ENCODE measurements at regions not wholly inside any gene's neighbourhood (a gene's known extent, or its start where the extent isn't known, plus 50 kb on each side); places are given as distances from the start of the nearest gene placed in this dataset.

DNA sequence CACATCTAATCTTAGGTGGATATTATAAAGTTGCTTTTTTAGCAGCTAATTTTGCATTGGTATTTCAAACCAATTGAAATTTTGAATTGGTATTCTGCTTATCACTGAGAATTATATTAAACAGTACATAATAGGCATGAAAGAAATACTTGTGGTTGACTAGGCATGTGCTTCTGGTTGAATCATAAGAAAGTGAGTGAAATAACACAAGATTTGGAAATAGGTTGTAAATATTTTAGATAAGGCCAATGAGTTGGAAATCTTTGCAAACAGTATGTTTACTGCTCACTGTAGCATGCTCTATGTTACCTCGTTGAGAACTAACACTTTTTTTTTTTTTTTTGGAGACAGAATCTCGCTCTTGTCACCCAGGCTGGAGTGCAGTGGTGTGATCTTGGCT is 66.8 kb upstream of the RFC3 start:
- no peak for DNase-seq (ENCODE audit: low spot score)

DNA sequence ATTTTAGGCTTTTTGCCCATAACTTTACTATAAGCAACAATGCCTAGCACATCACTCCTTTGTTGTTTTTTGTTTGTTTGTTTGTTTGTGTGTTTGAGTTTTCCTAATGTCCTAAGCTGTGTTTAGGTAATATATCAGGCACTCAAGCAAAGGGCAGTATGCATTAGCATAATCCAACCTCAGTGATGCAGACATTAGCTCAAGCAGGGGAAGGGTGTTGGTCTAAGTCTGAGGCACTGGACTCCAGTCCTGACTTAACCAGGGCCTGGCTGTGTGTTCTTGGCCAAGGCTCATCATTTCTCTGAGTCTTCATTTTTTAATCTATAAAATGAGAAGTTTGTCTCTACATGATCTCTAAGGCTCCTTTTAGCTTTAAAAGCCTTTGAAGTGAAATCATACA is 65.9 kb upstream of the RFC3 start:
- no peak for DNase-seq (ENCODE audit: low spot score)

DNA sequence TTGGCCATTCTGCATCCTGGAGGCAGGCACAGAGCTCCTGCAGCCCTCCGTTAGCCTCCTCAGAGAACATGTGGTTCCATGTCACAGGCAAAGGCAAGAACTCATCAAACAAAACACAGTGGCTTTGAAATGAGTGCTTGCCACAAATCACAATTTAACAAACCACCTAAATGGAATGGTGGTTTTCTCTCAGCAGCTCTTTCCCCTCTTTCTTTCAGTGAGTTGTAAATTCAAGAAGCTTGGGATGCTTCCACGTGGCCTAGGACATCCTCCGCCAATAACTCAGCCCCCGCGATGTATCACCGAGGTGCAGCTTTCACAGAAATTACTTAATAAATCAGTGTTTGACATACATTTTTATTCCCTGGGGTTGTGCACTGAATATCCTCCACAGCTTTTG is 65.4 kb upstream of the RFC3 start:
- no peak for DNase-seq (ENCODE audit: low spot score)

DNA sequence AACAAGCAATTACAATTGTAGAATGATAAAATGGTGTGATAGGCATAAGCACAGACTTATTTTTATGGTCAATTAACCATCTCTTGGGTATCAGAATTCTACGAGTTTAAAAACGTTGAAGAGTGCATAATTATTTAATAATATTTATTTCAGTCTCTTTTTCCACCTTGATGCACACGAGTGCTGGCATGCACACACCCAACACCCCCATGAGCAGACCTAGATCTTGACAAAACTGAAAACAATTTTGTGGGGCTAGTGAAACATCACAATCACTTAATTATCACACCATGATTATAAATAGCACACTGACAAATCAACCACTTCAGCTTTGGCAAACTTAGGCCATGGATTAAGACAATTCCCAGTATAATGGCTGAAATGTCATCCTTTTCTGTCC is 61.0 kb upstream of the RFC3 start:
- DNase-seq (ENCODE audit: low spot score) = no peak

DNA sequence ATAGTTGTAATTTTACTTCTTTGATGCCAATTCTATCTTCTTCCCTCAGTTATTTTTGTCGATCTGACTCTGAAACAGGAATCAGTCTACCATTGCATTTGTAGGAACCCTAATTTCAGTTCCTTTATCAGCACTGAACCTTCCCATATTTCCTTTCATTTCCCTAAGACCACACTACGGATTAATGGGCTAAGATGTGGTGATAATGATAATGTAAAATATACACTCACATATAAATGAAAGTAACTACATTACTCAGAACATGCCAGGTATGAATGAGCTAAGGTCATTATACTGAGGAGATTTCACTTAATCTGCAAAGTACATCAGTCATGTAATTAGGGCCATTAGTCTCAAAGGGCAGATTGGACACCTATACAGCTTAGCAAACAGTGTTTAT is 60.2 kb upstream of the RFC3 start:
- no peak for DNase-seq (ENCODE audit: low spot score)

DNA sequence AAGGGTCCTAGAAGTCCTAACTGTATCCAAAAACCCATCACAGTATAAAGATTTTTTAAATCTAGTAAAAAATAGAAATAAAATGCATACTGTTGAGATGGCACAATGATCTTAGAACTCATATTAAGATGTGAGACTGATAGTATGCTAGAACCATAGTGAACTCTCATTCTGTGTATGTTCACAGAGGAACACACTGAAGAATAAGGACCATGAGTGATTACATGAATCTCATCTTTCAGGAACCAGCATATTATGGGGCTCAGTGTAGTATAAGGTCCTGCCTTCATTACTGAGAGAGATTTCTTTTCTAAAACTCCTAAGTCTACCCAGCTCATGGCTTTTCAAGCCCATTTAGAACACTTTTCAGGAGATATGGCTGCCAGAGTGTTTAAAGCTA is 59.8 kb upstream of the RFC3 start:
- no peak for DNase-seq (ENCODE audit: low spot score)

DNA sequence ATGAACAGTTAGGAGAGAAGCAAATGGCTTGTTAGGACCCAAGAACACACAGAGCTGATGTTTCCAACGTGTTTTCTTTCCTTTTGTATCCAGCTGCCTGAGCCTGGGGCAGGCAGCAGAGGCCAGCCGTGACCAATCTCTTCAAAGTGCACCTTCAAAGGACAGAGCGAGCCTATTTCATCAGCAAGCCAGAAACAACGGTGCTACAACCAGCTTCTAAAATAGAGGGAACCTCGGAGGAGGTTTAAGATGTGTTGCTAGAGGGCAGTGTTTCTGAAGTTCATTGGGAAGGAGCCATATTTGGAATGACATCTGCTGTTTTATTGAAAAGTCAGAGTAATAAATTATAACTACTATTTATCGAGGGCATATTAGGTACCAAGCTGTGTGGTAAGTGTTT is 56.2 kb upstream of the RFC3 start:
- DNase-seq (ENCODE audit: low spot score) = peak; percentile 15

DNA sequence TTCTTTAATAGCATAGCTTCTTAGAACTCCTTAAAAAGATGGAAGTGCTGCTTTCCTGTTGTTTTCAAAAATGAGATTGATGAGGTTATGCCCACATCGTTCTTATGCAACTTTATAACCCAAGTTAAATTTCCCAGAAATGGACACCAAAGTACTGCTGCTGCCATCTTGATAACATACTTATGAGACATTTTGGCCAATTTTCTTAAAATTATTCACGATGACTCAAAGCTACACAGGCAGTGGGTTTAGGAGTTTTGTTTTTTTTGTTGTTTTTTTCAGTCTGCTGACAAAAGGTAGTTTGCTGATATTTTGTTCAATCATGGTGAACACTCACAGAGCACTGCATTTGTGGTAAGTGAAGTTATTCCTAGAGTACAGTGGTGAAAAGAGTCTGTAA is 54.9 kb upstream of the RFC3 start:
- no peak for DNase-seq (ENCODE audit: low spot score)

DNA sequence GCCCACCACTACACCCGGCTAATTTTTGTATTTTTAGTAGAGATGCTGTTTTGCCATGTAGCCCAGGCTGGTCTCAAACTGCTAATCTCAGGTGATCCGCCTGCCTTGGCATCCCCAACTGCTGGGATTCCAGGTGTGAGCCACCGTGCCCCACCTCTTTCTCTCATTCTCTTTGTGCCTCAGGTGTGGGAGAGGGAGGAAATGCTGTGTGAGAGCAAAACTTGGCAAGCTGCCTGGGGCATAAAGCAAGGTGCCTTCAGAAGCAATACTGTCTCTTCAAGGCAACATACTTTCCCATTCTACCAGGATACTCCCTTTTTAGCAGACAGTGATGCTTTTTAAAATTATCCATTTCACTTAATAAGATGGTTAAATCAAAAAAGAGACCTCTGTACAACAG is 53.2 kb upstream of the RFC3 start:
- no peak for DNase-seq (ENCODE audit: low spot score)

DNA sequence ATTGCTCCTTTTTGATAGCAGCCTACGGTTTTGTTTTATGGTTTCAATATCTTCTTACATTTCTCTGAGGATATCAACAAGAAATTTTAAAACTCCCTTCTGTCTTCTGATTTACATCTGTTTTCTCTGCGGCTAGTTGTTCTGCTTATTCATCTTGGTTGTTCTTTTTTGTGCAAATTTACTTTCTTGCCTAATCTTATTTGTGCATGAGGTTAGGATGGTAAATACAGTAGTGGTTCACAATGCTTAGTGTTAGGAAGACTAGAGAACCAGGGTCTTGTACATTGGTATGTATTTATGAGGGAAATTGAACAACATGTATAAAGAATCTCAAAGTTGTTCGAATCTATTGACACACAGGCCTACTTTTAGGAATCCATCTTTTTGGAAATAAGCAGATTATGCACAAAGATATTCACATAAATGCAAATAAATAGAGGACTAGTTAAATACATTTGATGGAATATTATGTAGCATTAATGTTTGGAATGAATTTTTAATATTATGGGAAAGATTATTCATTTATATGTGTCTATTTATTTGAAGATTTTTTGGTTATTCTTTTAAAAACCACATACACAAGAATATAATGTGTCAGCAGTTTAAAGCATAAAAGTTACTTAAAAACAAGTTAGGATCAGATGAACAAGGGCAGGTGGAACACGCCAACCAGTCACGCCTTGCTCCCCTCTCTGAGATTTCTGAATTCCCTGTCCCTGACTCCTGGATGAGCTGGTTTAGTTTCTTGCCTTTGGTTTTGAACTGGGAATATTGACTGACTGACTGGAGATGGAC is 51.4 kb upstream of the RFC3 start:
- no peak for DNase-seq (ENCODE audit: low spot score)

DNA sequence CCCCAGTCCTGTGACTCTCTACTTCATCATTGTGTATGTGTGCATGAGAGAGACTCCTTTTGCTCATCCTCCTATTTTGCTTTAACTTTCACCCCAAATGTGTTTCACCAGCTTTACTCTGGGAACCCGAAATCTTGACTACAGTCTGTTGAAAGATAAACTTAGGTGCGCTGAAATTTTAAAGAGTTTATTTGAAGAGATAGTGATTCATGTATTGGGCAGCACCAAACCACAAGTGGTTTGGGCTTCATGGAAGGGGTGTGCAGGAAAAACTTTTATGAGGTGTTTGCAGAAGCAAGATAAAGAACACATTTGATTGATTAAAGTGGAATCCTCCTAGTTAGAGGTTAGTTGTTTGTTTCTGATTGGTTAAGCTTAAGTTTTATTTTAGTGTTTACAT is 50.8 kb upstream of the RFC3 start:
- no peak for DNase-seq (ENCODE audit: low spot score)

All from HuH-7 (cell line).